GM12864 (cell line): ENCODE measurements at regions not wholly inside any gene's neighbourhood (a gene's known extent, or its start where the extent isn't known, plus 50 kb on each side); places are given as distances from the start of the nearest gene placed in this dataset.

Source experiments
- DNase-seq: peaks from one replicate; pipeline ENCODE4 v3.0.0-alpha.2; 2011; ENCODE audit warnings: low read depth
- H3K4me3 ChIP-seq: 2 replicates; pipeline ENCODE4 v1.5.1; 2011; ENCODE audit warnings: mild to moderate bottlenecking, low read depth, low read length, control low read depth
- TF ChIP-seq, protein P1 (sequence below): IDR thresholded peaks from 2 replicates; pipeline ENCODE4 v1.5.1; 2011; ENCODE audit warnings: low read depth, mild to moderate bottlenecking, moderate library complexity, low read length, control low read depth, inconsistent platforms; ENCODE audit errors: missing control alignments

DNA sequence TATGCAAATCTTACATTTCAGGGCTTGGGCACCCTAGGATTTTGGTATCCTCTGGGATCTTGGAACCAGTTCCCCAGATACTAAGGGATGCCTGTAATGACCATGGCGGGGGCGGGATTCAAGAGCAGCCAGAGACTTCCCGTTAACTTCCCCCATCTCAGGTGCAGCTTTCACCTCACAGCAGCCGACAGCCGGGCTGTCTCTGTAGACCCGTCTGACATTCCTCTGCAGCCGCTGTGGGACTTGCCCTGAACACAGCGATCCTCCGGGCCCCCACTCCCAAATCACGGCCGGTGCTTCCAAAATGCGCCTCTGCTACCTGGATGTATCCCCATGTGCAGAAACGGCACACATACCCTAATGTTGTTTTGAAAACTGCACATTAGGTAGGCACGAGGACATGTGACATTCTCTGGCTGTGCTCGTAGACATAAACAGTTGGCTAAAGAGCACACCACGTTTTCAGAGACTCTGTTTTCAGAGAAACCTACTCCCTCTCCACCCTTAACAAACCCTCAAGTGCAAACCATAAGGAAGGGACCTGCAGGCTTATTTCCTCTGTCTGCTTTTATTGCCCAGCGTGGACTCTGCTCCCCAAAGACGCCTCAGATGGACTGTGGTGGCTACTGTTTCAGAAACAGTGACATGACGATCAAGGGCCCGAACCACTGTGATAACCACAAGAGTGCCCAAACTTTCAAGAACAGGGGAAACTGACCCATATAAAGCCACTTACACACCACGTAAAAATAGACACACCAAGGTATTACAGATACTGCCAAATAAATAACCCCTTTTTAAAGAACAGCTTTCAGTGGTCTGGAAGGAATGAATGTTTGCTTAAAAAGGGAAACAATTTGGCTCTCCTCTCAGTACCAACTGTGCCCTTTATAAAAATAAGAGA, 72.9 kb upstream of the FOXC1 start:
- TF ChIP-seq, protein P1, sequence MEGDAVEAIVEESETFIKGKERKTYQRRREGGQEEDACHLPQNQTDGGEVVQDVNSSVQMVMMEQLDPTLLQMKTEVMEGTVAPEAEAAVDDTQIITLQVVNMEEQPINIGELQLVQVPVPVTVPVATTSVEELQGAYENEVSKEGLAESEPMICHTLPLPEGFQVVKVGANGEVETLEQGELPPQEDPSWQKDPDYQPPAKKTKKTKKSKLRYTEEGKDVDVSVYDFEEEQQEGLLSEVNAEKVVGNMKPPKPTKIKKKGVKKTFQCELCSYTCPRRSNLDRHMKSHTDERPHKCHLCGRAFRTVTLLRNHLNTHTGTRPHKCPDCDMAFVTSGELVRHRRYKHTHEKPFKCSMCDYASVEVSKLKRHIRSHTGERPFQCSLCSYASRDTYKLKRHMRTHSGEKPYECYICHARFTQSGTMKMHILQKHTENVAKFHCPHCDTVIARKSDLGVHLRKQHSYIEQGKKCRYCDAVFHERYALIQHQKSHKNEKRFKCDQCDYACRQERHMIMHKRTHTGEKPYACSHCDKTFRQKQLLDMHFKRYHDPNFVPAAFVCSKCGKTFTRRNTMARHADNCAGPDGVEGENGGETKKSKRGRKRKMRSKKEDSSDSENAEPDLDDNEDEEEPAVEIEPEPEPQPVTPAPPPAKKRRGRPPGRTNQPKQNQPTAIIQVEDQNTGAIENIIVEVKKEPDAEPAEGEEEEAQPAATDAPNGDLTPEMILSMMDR = no peak
- H3K4me3 ChIP-seq = no peak overlapping the region
- DNase-seq = no peak

DNA sequence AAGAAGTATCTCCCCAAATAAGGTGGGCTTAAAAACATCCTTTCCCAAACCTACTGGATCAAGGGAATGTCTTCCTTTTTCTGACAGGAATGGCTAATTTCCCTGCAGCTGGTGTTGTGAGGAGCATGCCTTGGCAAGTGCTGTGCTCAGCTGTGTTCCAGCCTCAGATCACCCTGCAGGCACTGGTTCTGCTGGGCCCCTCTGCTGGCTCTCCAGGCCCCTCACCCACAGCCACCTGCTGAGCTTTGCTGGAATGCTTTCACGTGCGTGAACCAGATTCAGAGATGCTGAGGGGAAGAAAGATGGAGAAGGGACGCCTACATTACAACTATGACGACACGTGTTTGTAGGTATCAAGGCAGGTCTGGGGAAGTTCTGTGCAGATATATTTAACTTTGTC, 71.3 kb upstream of the FOXC1 start:
- no peak for DNase-seq
- TF ChIP-seq, protein P1 = no peak
- H3K4me3 ChIP-seq = no peak overlapping the region

DNA sequence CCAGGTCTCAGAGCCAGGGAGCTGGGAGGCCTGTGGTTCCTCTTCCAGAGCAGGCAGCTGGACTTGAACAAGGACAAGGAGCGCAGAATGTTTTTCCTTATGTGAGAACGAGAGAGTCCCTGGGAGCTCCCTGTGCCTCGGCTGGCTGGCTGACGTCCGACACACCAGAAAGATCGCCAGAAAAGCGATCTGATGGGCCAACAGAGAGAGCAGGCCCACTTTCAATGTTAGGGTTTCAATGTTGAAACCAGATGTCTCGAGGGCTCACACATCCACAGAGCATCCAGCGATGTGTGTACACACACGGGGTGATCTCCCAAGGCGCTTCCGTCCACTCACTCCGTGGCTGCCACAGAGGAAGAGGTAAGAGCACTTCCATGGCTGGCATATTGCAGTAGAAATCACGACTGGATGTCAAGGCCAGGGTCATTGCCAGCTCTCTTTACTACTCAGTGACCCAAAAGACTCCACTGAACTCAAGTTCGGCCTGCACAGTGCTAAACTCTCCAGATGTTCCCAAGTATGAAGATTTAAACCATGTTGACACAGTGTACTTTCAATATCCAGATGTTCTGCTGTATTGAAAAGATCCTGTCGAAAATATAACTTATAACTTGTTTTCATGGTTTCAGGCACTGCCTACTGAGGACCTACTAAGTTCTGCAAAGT, 70.8 kb upstream of the FOXC1 start:
- TF ChIP-seq, protein P1 = no peak

DNA sequence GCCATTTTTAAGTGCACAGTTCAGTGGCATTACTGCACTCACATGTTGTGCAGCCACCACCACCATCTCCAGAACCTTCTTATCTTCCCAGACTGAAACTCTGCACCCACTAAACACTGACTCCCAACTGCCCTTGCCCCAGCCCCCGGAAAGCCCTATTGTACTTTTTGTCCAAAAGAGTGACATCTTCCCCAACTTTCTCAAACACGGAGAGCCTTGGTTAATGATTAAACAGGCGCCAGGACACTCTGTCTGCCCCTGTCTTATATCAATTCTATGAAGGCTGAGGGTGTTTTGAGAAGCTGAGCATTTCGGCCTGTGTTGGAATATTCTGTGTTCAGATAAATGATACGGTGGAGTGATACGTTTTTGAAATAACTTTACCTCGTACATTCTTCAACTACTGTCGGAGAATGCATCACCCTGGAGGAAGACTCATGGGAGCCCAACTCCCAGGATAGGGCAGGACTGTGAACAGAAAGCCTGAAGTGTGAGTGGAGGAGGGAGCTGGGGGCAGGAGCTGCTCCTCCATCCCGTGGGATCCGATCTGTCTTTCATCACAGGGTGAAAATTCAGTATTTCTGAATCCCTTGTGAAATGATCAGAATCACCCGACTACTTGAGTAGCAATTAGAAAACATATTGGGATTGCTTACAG, 68.7 kb upstream of the FOXC1 start:
- DNase-seq = no peak
- TF ChIP-seq, protein P1 = no peak
- H3K4me3 ChIP-seq = no peak overlapping the region

More for the DNA sequence above, 70.8 kb upstream of the FOXC1 start:
- H3K4me3 ChIP-seq = no peak overlapping the region
- DNase-seq = no peak

DNA sequence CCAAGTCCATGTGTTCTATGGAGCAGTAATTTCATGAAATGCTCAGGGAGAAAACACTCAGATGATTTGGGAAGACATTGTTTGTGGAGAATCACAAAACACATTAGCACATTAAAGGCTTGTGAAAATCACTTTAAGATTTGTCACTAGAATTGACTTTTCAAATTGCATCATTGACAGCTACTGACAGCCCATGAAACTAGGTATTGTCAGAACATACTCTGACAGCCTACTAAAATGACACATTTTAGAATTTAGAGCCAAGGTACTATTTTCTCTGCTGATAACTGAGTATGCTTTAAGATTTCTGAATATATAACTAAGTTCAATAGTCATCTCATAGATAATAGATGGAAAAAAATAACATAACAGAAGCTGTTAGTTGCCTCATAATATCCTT, 67.4 kb upstream of the FOXC1 start:
- H3K4me3 ChIP-seq = no peak overlapping the region
- TF ChIP-seq, protein P1 = no peak
- DNase-seq = no peak

DNA sequence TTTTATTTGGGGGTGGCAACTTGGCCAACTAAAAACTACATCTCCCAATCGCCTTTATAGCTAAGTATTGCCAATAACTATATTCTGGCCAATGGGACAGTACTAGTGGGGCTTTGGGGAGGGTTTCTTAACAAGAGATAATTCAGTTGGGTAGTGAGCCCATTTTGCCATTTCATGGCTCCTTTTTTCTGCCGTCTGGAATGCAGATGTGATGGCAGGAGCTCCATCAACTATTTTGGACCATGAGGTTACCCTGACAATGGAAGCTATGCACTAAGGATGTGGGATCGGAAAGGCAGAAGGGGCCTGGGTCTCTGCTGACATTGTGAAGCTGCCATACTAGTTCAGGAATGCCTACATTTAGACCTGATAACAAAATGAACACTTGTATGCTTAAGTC, 67.0 kb upstream of the FOXC1 start:
- TF ChIP-seq, protein P1 = no peak
- no peak for DNase-seq
- H3K4me3 ChIP-seq = no peak overlapping the region
